GM12865 (cell line): ENCODE measurements at regions not wholly inside any gene's neighbourhood (a gene's known extent, or its start where the extent isn't known, plus 50 kb on each side); places are given as distances from the start of the nearest gene placed in this dataset.
"Not testable (repeated sequence)": the region's sequence is repeated elsewhere in the genome, so short reads cannot be mapped to it uniquely, and the experiment has no call there.

Experiments used
- DNase-seq: peaks from one replicate; pipeline ENCODE4 v3.0.0; 2010; ENCODE audit warnings: low read depth
- H3K4me3 ChIP-seq: 2 replicates; pipeline ENCODE4 v1.5.1; 2011; ENCODE audit warnings: mild to moderate bottlenecking, low read depth, low read length, control low read depth
- CTCF ChIP-seq: IDR thresholded peaks from 2 replicates; pipeline ENCODE4 v1.5.1; 2011; ENCODE audit warnings: low read length, control low read depth, low read depth, inconsistent platforms; ENCODE audit not compliant: insufficient read depth; ENCODE audit errors: missing control alignments

- no peak for DNase-seq
Measured at GRCh38 chr12:72747111-72747849, 475.1 kb downstream of the TRHDE start.

GRCh38 chr12:72748971-72749370, 476.8 kb downstream of the TRHDE start:
- H3K4me3 ChIP-seq: no peak overlapping the region
- DNase-seq: no peak
- no peak for TF ChIP-seq CTCF

More at GRCh38 chr12:72747111-72747849, 475.1 kb downstream of the TRHDE start:
- H3K4me3 ChIP-seq: no peak overlapping the region
- TF ChIP-seq CTCF: no peak

GRCh38 chr12:72753571-72753970, 481.4 kb downstream of the TRHDE start:
- no peak for DNase-seq

GRCh38 chr12:72754026-72754425, 481.9 kb downstream of the TRHDE start:
- not testable (repeated sequence) for H3K4me3 ChIP-seq, DNase-seq

More at GRCh38 chr12:72753571-72753970, 481.4 kb downstream of the TRHDE start:
- TF ChIP-seq CTCF: no peak
- H3K4me3 ChIP-seq: no peak overlapping the region

- no peak for TF ChIP-seq CTCF
- no peak for DNase-seq
- H3K4me3 ChIP-seq: no peak overlapping the region
Measured at GRCh38 chr12:72766517-72766916, 494.3 kb downstream of the TRHDE start.

GRCh38 chr12:72774023-72774422, 501.9 kb downstream of the TRHDE start:
- no peak overlapping the region for H3K4me3 ChIP-seq
- no peak for TF ChIP-seq CTCF
- DNase-seq: no peak

- no peak overlapping the region for H3K4me3 ChIP-seq
- no peak for DNase-seq
- no peak for TF ChIP-seq CTCF
Measured at GRCh38 chr12:72777806-72778205, 505.6 kb downstream of the TRHDE start.
